HCT116 (cell line): ENCODE measurements at regions not wholly inside any gene's neighbourhood (a gene's known extent, or its start where the extent isn't known, plus 50 kb on each side); places are given as distances from the start of the nearest gene placed in this dataset.

Experiments used
- ATAC-seq: fragments of 200-7000 bp; cut with Tn5 transposase; 2 replicates; pipeline ENCODE4 v1.9.1; 2020; ENCODE audit warnings: mild to moderate bottlenecking, moderate library complexity
- BruUV-seq: library from RNA; stranded (reverse); fragments of 400-500 nt; replicated peaks from 2 replicates; lab custom pipeline; 2021; lab: Mats Ljungman, UMichigan
- CTCF ChIA-PET: fragments of 300-600 bp; sonication (Branson Sonifier 250); formaldehyde crosslinking; loops from one replicate; lab custom pipeline; 2021; ENCODE audit warnings: antibody characterized with exemption; lab: Charles Lee
- POLR2A ChIA-PET: fragments of 300-600, 350-600 bp; sonication (Branson Sonifier 250); formaldehyde crosslinking; loops from one replicate; lab custom pipeline; 2021; ENCODE audit warnings: antibody characterized with exemption; lab: Charles Lee
- RAD21 ChIA-PET, 2 experiments: fragments of 300-600 bp; sonication (Branson Sonifier 250); formaldehyde crosslinking; loops; one replicate each; lab custom pipeline; 2023; ENCODE audit warnings: low total read pairs in 2 of 2; ENCODE audit not compliant: uncharacterized antibody in 2 of 2, unreplicated experiment in 2 of 2, low non-redundant PET in 1 of 2; lab: Charles Lee
- DNase-seq: peaks from one replicate; pipeline ENCODE4 v3.0.0-alpha.2; 2010; ENCODE audit warnings: low read depth, low spot score
- H2AFZ ChIP-seq: fragments of 200-600 bp; shearing (Covaris generic), sonication (generic); 2 replicates; pipeline ENCODE4 v1.6.1; 2017; ENCODE audit warnings: low read depth, mixed run types, mixed read lengths, antibody characterized with exemption, low read length; ENCODE audit not compliant: poor library complexity, severe bottlenecking
- H3K27ac ChIP-seq: 2 replicates; pipeline ENCODE4 v1.5.1; 2012; ENCODE audit warnings: low read depth, low read length
- H3K27me3 ChIP-seq: fragments of 200-600 bp; sonication (generic); 2 replicates; pipeline ENCODE4 v1.6.1; 2016; ENCODE audit warnings: mixed run types, low read length, mixed read lengths; ENCODE audit not compliant: insufficient read depth
- H3K36me3 ChIP-seq, 2 experiments: fragments of 200-500 bp in 1 of 2; fragments of 200-600 bp in 1 of 2; sonication (Bioruptor generic) in 1 of 2; sonication (generic) in 1 of 2; 2 replicates each; pipeline versions ENCODE4 v1.5.1 to v1.6.1; 2014 to 2016; ENCODE audit warnings: low read length in 2 of 2, inconsistent platforms in 1 of 2, mixed read lengths in 1 of 2, mixed run types in 1 of 2; ENCODE audit not compliant: insufficient read depth in 2 of 2, control insufficient read depth in 1 of 2
- H3K4me1 ChIP-seq, 2 experiments: fragments of 200-600 bp in 1 of 2; sonication (generic) in 1 of 2; 2 replicates each; pipeline versions ENCODE4 v1.5.1 to v1.6.1; 2012 to 2017; ENCODE audit warnings: low read length in 2 of 2, inconsistent platforms in 1 of 2, mild to moderate bottlenecking in 1 of 2, mixed read lengths in 1 of 2, mixed run types in 1 of 2, moderate library complexity in 1 of 2; ENCODE audit not compliant: insufficient read depth in 2 of 2, control insufficient read depth in 1 of 2
- H3K4me2 ChIP-seq: fragments of 200-600 bp; sonication (generic); 2 replicates; pipeline ENCODE4 v1.6.1; 2017; ENCODE audit warnings: mixed run types, low read length, mixed read lengths
- H3K4me3 ChIP-seq, 2 experiments: fragments of 200-600 bp in 1 of 2; sonication (generic) in 1 of 2; replicated peaks in 1 of 2; 2 replicates each; pipeline ENCODE4 v1.5.1; 2011 to 2016; ENCODE audit warnings: low read length in 2 of 2, control low read depth in 1 of 2, low read depth in 1 of 2, mild to moderate bottlenecking in 1 of 2, mixed read lengths in 1 of 2, mixed run types in 1 of 2
- H3K79me2 ChIP-seq: fragments of 200-600 bp; sonication (generic); 2 replicates; pipeline ENCODE4 v1.6.1; 2017; ENCODE audit warnings: mild to moderate bottlenecking, mixed run types, low read length, moderate library complexity, mixed read lengths; ENCODE audit not compliant: insufficient read depth
- H3K9ac ChIP-seq: fragments of 200-600 bp; sonication (generic); 2 replicates; pipeline ENCODE4 v1.6.1; 2016; ENCODE audit warnings: low read length, mixed read lengths
- H3K9me2 ChIP-seq: fragments of 200-600 bp; sonication (generic), shearing (Covaris generic); 2 replicates; pipeline ENCODE4 v1.6.1; 2017; ENCODE audit warnings: mixed run types, mild to moderate bottlenecking, moderate library complexity; ENCODE audit not compliant: insufficient read depth
- H3K9me3 ChIP-seq, 2 experiments: fragments of 200-500 bp in 1 of 2; fragments of 200-600 bp in 1 of 2; sonication (Bioruptor generic) in 1 of 2; sonication (generic) in 1 of 2; 2 replicates each; pipeline ENCODE4 v1.6.1; 2014 to 2017; ENCODE audit warnings: low read length in 2 of 2, mixed read lengths in 2 of 2, inconsistent platforms in 1 of 2, low read depth in 1 of 2, mild to moderate bottlenecking in 1 of 2, mixed run types in 1 of 2, moderate library complexity in 1 of 2; ENCODE audit not compliant: control insufficient read depth in 1 of 2, insufficient read depth in 1 of 2
- H4K20me1 ChIP-seq: fragments of 200-600 bp; sonication (generic), shearing (Covaris generic); 2 replicates; pipeline ENCODE4 v1.6.1; 2017; ENCODE audit warnings: mixed run types, mild to moderate bottlenecking, moderate library complexity; ENCODE audit not compliant: insufficient read depth
- ATF3 ChIP-seq: IDR thresholded peaks from 2 replicates; pipeline ENCODE4 v1.6.1; 2012
- CBX3 ChIP-seq: IDR thresholded peaks from 2 replicates; pipeline ENCODE4 v1.6.1; 2012; ENCODE audit warnings: low read depth
- EGR1 ChIP-seq: IDR thresholded peaks from 2 replicates; pipeline ENCODE4 v1.6.1; 2012; ENCODE audit warnings: low read depth
- EZH2 ChIP-seq: fragments of 200-600 bp; sonication (generic); IDR thresholded peaks from 2 replicates; pipeline ENCODE4 v1.6.1; 2017; ENCODE audit warnings: antibody characterized with exemption, mixed run types
- EZH2phosphoT487 ChIP-seq: fragments of 200-600 bp; IDR thresholded peaks from 2 replicates; pipeline ENCODE4 v1.6.1; 2018; ENCODE audit warnings: antibody characterized with exemption, borderline replicate concordance
- FOSL1 ChIP-seq: IDR thresholded peaks from 2 replicates; pipeline ENCODE4 v1.6.1; 2012; ENCODE audit warnings: low read depth
- JUND ChIP-seq: IDR thresholded peaks from 2 replicates; pipeline ENCODE4 v1.6.1; 2012
- MAX ChIP-seq: IDR thresholded peaks from 2 replicates; pipeline ENCODE4 v1.6.1; 2012
- POLR2A ChIP-seq: IDR thresholded peaks from 2 replicates; pipeline ENCODE4 v1.7.0; 2011; ENCODE audit warnings: borderline replicate concordance; ENCODE audit not compliant: insufficient read depth, insufficient read length; ENCODE audit errors: extremely low read depth
- POLR2AphosphoS5 ChIP-seq: IDR thresholded peaks from 2 replicates; pipeline ENCODE4 v1.6.1; 2011; ENCODE audit warnings: mild to moderate bottlenecking, low read depth, low read length, moderate library complexity
- RAD21 ChIP-seq: IDR thresholded peaks from 2 replicates; pipeline ENCODE4 v1.6.1; 2012; ENCODE audit warnings: low read depth, mild to moderate bottlenecking
- SIN3A ChIP-seq: IDR thresholded peaks from 2 replicates; pipeline ENCODE4 v1.6.1; 2012; ENCODE audit warnings: low read depth
- TCF7L2 ChIP-seq: IDR thresholded peaks from 2 replicates; pipeline ENCODE4 v1.7.0; 2011; ENCODE audit warnings: borderline replicate concordance, inconsistent platforms; ENCODE audit not compliant: insufficient read depth, insufficient read length; ENCODE audit errors: extremely low read depth
- YY1 ChIP-seq: IDR thresholded peaks from 2 replicates; pipeline ENCODE4 v1.6.1; 2011; ENCODE audit warnings: low read length, low read depth, moderate library complexity, mild to moderate bottlenecking; ENCODE audit not compliant: insufficient replicate concordance; ENCODE audit errors: extremely low read depth
- ZBTB33 ChIP-seq: IDR thresholded peaks from 2 replicates; pipeline ENCODE4 v1.6.1; 2011; ENCODE audit warnings: mild to moderate bottlenecking, low read length, moderate library complexity; ENCODE audit not compliant: insufficient replicate concordance; ENCODE audit errors: extremely low read depth
- ZFX ChIP-seq: fragments of 450-650 bp; IDR thresholded peaks from 2 replicates; pipeline ENCODE4 v1.6.1; 2017
- ZNF274 ChIP-seq: fragments of 200-500 bp; sonication (Bioruptor generic); IDR thresholded peaks from 2 replicates; pipeline ENCODE4 v1.6.1; 2014; ENCODE audit warnings: mild to moderate bottlenecking, low read depth, low read length, inconsistent platforms
- intact Hi-C: fragments of 100-400 bp; cut with micrococcal nuclease; formaldehyde crosslinking; loops from 2 replicates; pipeline ENCODE4 v1.10.0; 2022

GRCh38 chr17:13140750-13141149 is 122.9 kb upstream of the ELAC2 start:
- H3K4me1 ChIP-seq: no peaks in the 10 kb centered on the region
- no peak overlapping the region for H3K27ac ChIP-seq
- intact Hi-C loops: no loop called here
- H3K9ac ChIP-seq: no peak overlapping the region
- RAD21 ChIA-PET: no interaction called here
- peaks cover 9% of the 10 kb centered on the region; the same call in 1 of the 2 replicates for H3K27me3 ChIP-seq
- H3K36me3 ChIP-seq: no peaks in the 10 kb centered on the region
- H3K4me2 ChIP-seq: no peak overlapping the region
- H3K9me3 ChIP-seq: no peaks in the 10 kb centered on the region
- no TSS peak for BruUV-seq
- no peaks in the 10 kb centered on the region; the same call in 1 of the 2 replicates for H4K20me1 ChIP-seq
- no peak for DNase-seq
- no peak for ATAC-seq
- no peaks in the 10 kb centered on the region for H3K9me2 ChIP-seq
- POLR2A ChIA-PET: no interaction called here
- no peak overlapping the region for H2AFZ ChIP-seq
- no peak overlapping the region for H3K4me3 ChIP-seq
- CTCF ChIA-PET: no interaction called here
- H3K79me2 ChIP-seq: no peaks in the 10 kb centered on the region
- TF ChIP-seq FOSL1 (no peak), RAD21 (no peak), ATF3 (no peak), EZH2 (no peak), POLR2A (no peak), SIN3A (no peak), MAX (no peak), CBX3 (no peak), EGR1 (no peak), JUND (no peak), EZH2phosphoT487 (no peak), ZFX (no peak), POLR2AphosphoS5 (no peak)

GRCh38 chr17:13135506-13135905 is 117.7 kb upstream of the ELAC2 start:
- H4K20me1 ChIP-seq: no peaks in the 10 kb centered on the region
- H3K4me2 ChIP-seq: no peak overlapping the region
- no peaks in the 10 kb centered on the region for H3K36me3 ChIP-seq
- no peaks in the 10 kb centered on the region for H3K79me2 ChIP-seq
- no peaks in the 10 kb centered on the region for H3K4me1 ChIP-seq
- H3K4me3 ChIP-seq: no peak overlapping the region
- no peaks in the 10 kb centered on the region for H3K9me2 ChIP-seq
- no peak for DNase-seq
- ChIA-PET RAD21 (no interaction called here), POLR2A (no interaction called here), CTCF (no interaction called here)
- H3K27ac ChIP-seq: no peak overlapping the region
- BruUV-seq: no TSS peak
- no peak for ATAC-seq
- H3K9ac ChIP-seq: no peak overlapping the region
- H3K9me3 ChIP-seq: no peaks in the 10 kb centered on the region
- H3K27me3 ChIP-seq: peaks cover 14% of the 10 kb centered on the region; the same call in 1 of the 2 replicates
- H2AFZ ChIP-seq: no peak overlapping the region
- intact Hi-C loops: no loop called here
- no peak for TF ChIP-seq TCF7L2
- no peak for TF ChIP-seq JUND
- no peak for TF ChIP-seq EZH2
- TF ChIP-seq YY1: no peak
- TF ChIP-seq EZH2phosphoT487: no peak
- no peak for TF ChIP-seq RAD21
- TF ChIP-seq MAX: no peak
- no peak for TF ChIP-seq CBX3
- TF ChIP-seq ZBTB33: no peak
- TF ChIP-seq ZNF274: no peak
- no peak for TF ChIP-seq SIN3A
